ENCODE measurements at regions not wholly inside any gene's neighbourhood (a gene's known extent, or its start where the extent isn't known, plus 50 kb on each side); places are given as distances from the start of the nearest gene placed in this dataset.

DNA sequence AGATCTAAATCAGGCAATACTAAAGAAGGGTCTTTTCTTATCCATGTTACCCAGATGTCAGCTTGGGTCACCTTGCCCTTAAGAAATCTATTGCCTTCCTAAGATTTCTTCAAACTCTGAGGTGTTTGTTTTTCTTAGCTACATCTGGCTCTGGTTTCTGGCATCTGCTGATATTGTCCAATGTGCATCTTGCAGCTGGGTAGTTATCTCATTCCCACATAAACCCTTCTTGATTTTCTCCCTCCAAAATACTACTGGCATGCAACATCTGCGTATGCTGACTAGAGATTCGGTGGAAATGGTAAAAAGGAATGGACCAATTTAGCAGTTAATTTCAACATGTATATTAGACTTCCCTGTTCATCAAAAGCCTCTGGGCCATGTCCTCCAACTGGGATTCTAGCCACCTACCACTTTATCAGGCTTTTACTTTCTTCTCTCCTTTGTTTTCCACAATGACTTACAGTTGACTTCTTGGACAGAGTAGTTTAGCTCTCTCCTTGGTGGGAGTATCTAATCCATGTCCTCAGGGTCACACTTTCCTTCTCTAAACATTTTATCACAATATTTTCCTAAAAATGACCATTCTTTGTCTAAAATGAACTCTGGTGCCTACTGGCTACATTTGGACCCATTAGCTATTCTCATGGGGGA lies 324.8 kb upstream of the FAR2 start:
- Histone ChIP-seq H3K4me3 (no peak overlapping the region), H3K27ac (no peak overlapping the region), H3K27me3 (no peaks in the 10 kb centered on the region), H3K9me3 (no peaks in the 10 kb centered on the region), H3K4me1 (no peaks in the 10 kb centered on the region), H3K36me3 (no peaks in the 10 kb centered on the region)
- DNase-seq, result no peak
- intact Hi-C loops (cut with DNase I), result no loop called here
- TF ChIP-seq, protein P1, sequence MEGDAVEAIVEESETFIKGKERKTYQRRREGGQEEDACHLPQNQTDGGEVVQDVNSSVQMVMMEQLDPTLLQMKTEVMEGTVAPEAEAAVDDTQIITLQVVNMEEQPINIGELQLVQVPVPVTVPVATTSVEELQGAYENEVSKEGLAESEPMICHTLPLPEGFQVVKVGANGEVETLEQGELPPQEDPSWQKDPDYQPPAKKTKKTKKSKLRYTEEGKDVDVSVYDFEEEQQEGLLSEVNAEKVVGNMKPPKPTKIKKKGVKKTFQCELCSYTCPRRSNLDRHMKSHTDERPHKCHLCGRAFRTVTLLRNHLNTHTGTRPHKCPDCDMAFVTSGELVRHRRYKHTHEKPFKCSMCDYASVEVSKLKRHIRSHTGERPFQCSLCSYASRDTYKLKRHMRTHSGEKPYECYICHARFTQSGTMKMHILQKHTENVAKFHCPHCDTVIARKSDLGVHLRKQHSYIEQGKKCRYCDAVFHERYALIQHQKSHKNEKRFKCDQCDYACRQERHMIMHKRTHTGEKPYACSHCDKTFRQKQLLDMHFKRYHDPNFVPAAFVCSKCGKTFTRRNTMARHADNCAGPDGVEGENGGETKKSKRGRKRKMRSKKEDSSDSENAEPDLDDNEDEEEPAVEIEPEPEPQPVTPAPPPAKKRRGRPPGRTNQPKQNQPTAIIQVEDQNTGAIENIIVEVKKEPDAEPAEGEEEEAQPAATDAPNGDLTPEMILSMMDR (IDR thresholded peaks at IDR 0.05), result no peak
- TF ChIP-seq POLR2A (IDR thresholded peaks at IDR 0.05), result no peak
- 81 to 94% methylated on average over 2 of the region's 2 CpGs for WGBS, 2 donors

DNA sequence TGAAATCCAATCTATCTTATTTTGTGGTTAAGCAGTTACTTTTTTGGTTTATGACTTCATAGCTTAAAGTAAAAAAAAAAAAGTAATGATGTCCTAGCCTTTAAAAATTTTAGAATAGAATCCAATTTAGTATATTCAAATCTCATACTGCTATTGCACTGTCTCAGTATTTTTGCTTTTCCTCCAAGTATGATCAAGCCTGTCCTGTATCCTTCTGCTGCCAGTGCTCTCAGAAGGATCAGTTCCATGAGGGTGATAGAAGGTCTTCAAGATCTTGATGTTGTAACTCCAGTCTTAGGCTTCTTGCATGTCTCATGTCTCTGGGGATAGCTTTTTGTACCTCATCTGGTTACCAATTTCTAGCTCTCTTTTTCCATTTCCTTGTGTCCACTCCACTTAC lies 324.2 kb upstream of the FAR2 start:
- H3K27me3 ChIP-seq, result no peaks in the 10 kb centered on the region
- no peak for TF ChIP-seq POLR2A (IDR thresholded peaks at IDR 0.05)
- TF ChIP-seq, protein P1 (IDR thresholded peaks at IDR 0.05), result no peak
- no peaks in the 10 kb centered on the region for H3K4me1 ChIP-seq
- H3K36me3 ChIP-seq, result no peaks in the 10 kb centered on the region
- H3K4me3 ChIP-seq, result no peak overlapping the region
- intact Hi-C loops (cut with DNase I), result no loop called here
- H3K9me3 ChIP-seq, result no peaks in the 10 kb centered on the region
- no peak overlapping the region for H3K27ac ChIP-seq
- no peak for DNase-seq

DNA sequence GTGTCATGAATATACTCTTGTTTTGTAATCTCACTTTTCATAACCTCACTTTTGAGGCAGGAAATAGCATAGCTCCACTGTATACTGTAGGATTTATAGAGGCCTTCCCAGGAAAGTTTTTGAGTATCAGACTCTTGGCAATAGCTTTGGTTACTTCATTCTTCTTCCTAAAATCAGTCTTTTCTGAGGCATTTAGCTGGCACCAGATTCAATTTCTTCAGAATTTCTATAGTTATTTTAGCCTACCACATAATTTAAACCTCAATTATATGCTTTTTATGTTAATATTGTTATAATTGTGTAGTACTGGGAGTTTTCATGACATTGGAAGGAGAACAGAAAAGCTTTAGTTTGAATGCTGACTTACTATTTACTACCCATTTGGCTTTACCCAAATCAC lies 322.3 kb upstream of the FAR2 start:
- DNase-seq, result no peak
- Histone ChIP-seq H3K36me3 (no peaks in the 10 kb centered on the region), H3K9me3 (no peaks in the 10 kb centered on the region), H3K27me3 (no peaks in the 10 kb centered on the region), H3K4me1 (no peaks in the 10 kb centered on the region), H3K4me3 (no peak overlapping the region), H3K27ac (no peak overlapping the region)
- TF ChIP-seq POLR2A (IDR thresholded peaks at IDR 0.05), result no peak
- TF ChIP-seq, protein P1 (IDR thresholded peaks at IDR 0.05), result no peak
- intact Hi-C loops (cut with DNase I), result no loop called here

DNA sequence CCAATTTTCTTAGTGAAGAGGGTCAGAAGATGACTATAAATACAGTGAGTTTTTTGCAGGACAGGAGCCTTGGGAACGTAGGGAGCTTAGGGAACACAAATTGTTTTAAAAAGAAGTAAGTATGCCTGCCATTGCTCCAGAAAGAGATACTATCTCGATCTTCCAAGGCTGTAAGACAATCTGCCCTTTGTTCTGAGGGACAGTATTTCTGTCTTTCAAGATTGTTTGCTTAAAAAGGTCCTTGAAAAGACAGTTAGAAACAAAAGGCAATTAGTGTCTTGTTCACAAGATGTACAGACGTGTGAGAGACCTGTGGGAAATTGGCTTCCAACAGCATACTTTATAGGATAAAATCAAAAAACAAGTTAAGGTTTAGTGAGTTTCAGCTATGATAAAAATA lies 321.2 kb upstream of the FAR2 start:
- intact Hi-C loops (cut with DNase I), result no loop called here
- WGBS, 2 donors, result 44 to 56% methylated on average over 3 of the region's 3 CpGs
- H3K27me3 ChIP-seq, result no peaks in the 10 kb centered on the region
- TF ChIP-seq, protein P1 (IDR thresholded peaks at IDR 0.05), result no peak
- no peak for TF ChIP-seq POLR2A (IDR thresholded peaks at IDR 0.05)
- H3K4me1 ChIP-seq, result no peaks in the 10 kb centered on the region
- no peak overlapping the region for H3K4me3 ChIP-seq
- no peak for DNase-seq
- H3K9me3 ChIP-seq, result no peaks in the 10 kb centered on the region
- no peaks in the 10 kb centered on the region for H3K36me3 ChIP-seq
- no peak overlapping the region for H3K27ac ChIP-seq

DNA sequence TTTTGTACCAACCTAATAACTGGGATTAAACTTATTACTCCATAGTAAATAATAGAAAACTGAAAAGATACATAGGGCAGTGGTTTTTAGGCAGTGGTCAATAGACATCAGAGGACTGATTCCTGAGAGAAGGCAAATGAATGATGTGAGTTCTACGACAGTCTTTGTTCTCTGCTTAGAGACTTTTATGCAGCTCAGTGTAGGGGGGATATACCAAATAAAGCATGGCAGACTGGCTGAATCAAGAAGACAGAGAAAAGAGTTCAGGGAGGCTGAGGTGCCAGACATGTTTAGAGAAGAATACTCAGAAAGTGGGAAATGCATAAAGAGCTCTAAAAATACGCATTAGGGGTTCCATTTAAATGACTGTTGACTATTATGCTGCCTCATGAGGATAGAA lies 320.8 kb upstream of the FAR2 start:
- H3K36me3 ChIP-seq, result no peaks in the 10 kb centered on the region
- no peaks in the 10 kb centered on the region for H3K9me3 ChIP-seq
- DNase-seq, result no peak
- H3K27me3 ChIP-seq, result no peaks in the 10 kb centered on the region
- H3K4me3 ChIP-seq, result no peak overlapping the region
- intact Hi-C loops (cut with DNase I), result no loop called here
- H3K27ac ChIP-seq, result no peak overlapping the region
- no peaks in the 10 kb centered on the region for H3K4me1 ChIP-seq
- WGBS, 2 donors, result 81 to 94% methylated on average over 2 of the region's 2 CpGs
- TF ChIP-seq, protein P1 (IDR thresholded peaks at IDR 0.05), result no peak
- TF ChIP-seq POLR2A (IDR thresholded peaks at IDR 0.05), result no peak

Data from esophagus squamous epithelium (tissue), 5 donors.